CD4-positive, alpha-beta memory T cell (primary cell): ENCODE measurements at regions not wholly inside any gene's neighbourhood (a gene's known extent, or its start where the extent isn't known, plus 50 kb on each side); places are given as distances from the start of the nearest gene placed in this dataset.

ENCODE experiments used
- CTCF ChIA-PET: fragments of 350-600 bp; sonication (Branson Sonifier 250); formaldehyde crosslinking; loops from one replicate; lab custom pipeline; 2021; ENCODE audit warnings: inconsistent platforms; ENCODE audit not compliant: partially characterized antibody; lab: Charles Lee
- POLR2A ChIA-PET: fragments of 350-600 bp; sonication (Branson Sonifier 250); formaldehyde crosslinking; loops from one replicate; lab custom pipeline; 2021; ENCODE audit not compliant: partially characterized antibody; lab: Charles Lee
- DNase-seq, 5 donors: peaks; one replicate each; pipeline versions ENCODE4 v3.0.0 to v3.0.0-alpha.2; 2020 to 2022; ENCODE audit warnings: mixed read lengths in 1 of 5
- H3K27ac ChIP-seq: one replicate; pipeline ENCODE4 v1.7.0; 2013; ENCODE audit warnings: low read depth, low read length
- H3K27me3 ChIP-seq: 2 replicates; pipeline ENCODE4 v1.7.0; 2013; ENCODE audit warnings: mild to moderate bottlenecking, low read length, moderate library complexity; ENCODE audit not compliant: insufficient read depth
- H3K36me3 ChIP-seq: 2 replicates; pipeline ENCODE4 v1.7.0; 2013; ENCODE audit warnings: mild to moderate bottlenecking, low read length, moderate library complexity; ENCODE audit not compliant: insufficient read depth
- H3K4me1 ChIP-seq: 2 replicates; pipeline ENCODE4 v1.7.0; 2013; ENCODE audit warnings: mild to moderate bottlenecking, low read length, moderate library complexity; ENCODE audit not compliant: insufficient read depth
- H3K4me3 ChIP-seq, 2 donors: one replicate each; pipeline ENCODE4 v1.7.0; 2013; ENCODE audit warnings: low read length in 2 of 2, mild to moderate bottlenecking in 1 of 2
- H3K9me3 ChIP-seq, 2 donors: one replicate each; pipeline ENCODE4 v1.7.0; 2013; ENCODE audit warnings: low read length in 2 of 2, control low read depth in 1 of 2; ENCODE audit not compliant: control insufficient read depth in 1 of 2
- H3K27ac Mint-ChIP-seq, 7 donors: one replicate each; pipeline ENCODE4 v1.8.0; 2020 to 2021; ENCODE audit warnings: mixed read lengths in 7 of 7, mild to moderate bottlenecking in 6 of 7, inconsistent platforms in 3 of 7, moderate library complexity in 3 of 7
- H3K27me3 Mint-ChIP-seq, 2 donors: one replicate each; pipeline ENCODE4 v1.8.0; 2020 to 2021; ENCODE audit warnings: mixed read lengths in 2 of 2
- H3K36me3 Mint-ChIP-seq, 2 donors: one replicate each; pipeline ENCODE4 v1.8.0; 2020 to 2021; ENCODE audit warnings: mixed read lengths in 2 of 2, inconsistent platforms in 1 of 2, mild to moderate bottlenecking in 1 of 2
- H3K4me1 Mint-ChIP-seq, 4 donors: one replicate each; pipeline ENCODE4 v1.8.0; 2020 to 2021; ENCODE audit warnings: mixed read lengths in 4 of 4, mild to moderate bottlenecking in 1 of 4
- H3K4me3 Mint-ChIP-seq, 8 donors: one replicate each; pipeline ENCODE4 v1.8.0; 2020 to 2021; ENCODE audit warnings: mixed read lengths in 8 of 8, mild to moderate bottlenecking in 7 of 8, moderate library complexity in 6 of 8, inconsistent platforms in 3 of 8
- H3K9me3 Mint-ChIP-seq, 8 donors: one replicate each; pipeline ENCODE4 v1.8.0; 2020 to 2021; ENCODE audit warnings: mixed read lengths in 8 of 8, mild to moderate bottlenecking in 5 of 8, inconsistent platforms in 3 of 8, moderate library complexity in 1 of 8
- intact Hi-C: fragments of 100-400 bp; cut with micrococcal nuclease; formaldehyde crosslinking; loops from one replicate; pipeline ENCODE4 v1.15.1; 2023

GRCh38 chr2:194745557-194746146, 911.4 kb upstream of the SLC39A10 start:
- no peak for DNase-seq
- Histone ChIP-seq H3K9me3 (no peaks in the 10 kb centered on the region), H3K27ac (no peak overlapping the region), H3K36me3 (no peaks in the 10 kb centered on the region), H3K27me3 (no peaks in the 10 kb centered on the region), H3K4me1 (no peaks in the 10 kb centered on the region), H3K4me3 (no peak overlapping the region)
- Mint-ChIP-seq H3K4me1 (no peaks in the 10 kb centered on the region), H3K36me3 (no peaks in the 10 kb centered on the region), H3K4me3 (no peak overlapping the region), H3K9me3 (no peaks in the 10 kb centered on the region), H3K27me3 (peaks cover 0 to 4% of the 10 kb centered on the region in 2 donors), H3K27ac (no peak overlapping the region)
- POLR2A ChIA-PET = no interaction called here
- CTCF ChIA-PET = no interaction called here
- intact Hi-C loops = no loop called here

DNA sequence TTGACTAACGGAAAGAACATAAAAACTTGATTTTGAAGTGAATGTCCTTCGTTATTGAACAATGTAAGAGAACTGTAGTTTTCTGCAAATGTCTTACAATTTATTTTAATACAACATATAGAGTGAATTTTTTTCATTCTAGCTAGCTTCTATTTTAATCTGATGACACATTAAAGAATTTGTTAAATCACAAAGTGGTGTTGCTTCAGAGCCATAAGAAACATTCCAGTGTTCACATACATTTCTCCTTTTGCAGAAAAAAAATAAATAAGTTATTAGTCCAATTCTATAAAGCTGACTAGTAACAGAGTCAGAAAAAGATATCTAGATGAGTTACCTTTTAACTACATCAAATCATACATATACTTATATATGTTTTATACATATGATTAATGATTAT, 914.3 kb upstream of the SLC39A10 start:
- H3K4me1 ChIP-seq = no peaks in the 10 kb centered on the region
- no peaks in the 10 kb centered on the region for H3K27me3 Mint-ChIP-seq
- ChIA-PET CTCF (no interaction called here), POLR2A (no interaction called here)
- H3K36me3 Mint-ChIP-seq = no peaks in the 10 kb centered on the region
- no peak overlapping the region for H3K27ac Mint-ChIP-seq
- no peak for DNase-seq
- H3K27me3 ChIP-seq = no peaks in the 10 kb centered on the region
- no peaks in the 10 kb centered on the region for H3K9me3 Mint-ChIP-seq
- intact Hi-C loops = no loop called here
- H3K27ac ChIP-seq = no peak overlapping the region
- no peaks in the 10 kb centered on the region for H3K4me1 Mint-ChIP-seq
- no peaks in the 10 kb centered on the region for H3K9me3 ChIP-seq
- H3K4me3 Mint-ChIP-seq = no peak overlapping the region
- H3K4me3 ChIP-seq = no peak overlapping the region
- H3K36me3 ChIP-seq = no peaks in the 10 kb centered on the region

DNA sequence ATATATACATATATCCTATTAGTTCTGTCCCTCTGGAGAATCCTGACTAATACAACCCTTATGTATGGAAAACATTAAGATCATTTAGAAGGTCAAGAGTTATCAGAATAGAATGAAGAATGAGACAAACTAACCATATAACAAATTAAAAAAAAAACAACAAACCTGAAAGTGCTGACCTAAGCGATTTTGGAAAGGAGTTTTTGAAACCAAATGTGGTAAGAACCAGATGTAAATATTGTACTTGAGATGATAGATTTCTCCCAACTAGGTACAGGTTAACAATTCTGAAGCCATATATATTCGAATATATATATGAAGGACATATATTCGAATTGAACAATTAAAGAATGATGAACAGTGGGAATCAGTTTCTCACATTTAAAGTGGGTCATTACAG, 917.8 kb upstream of the SLC39A10 start:
- H3K4me1 ChIP-seq = no peaks in the 10 kb centered on the region
- no peak for DNase-seq
- H3K27me3 ChIP-seq = no peaks in the 10 kb centered on the region
- H3K36me3 Mint-ChIP-seq = no peaks in the 10 kb centered on the region
- H3K4me1 Mint-ChIP-seq = no peaks in the 10 kb centered on the region
- H3K9me3 ChIP-seq = no peaks in the 10 kb centered on the region
- ChIA-PET POLR2A (no interaction called here), CTCF (no interaction called here)
- H3K9me3 Mint-ChIP-seq = peaks cover 0 to 5% (median under 1%) of the 10 kb centered on the region in 8 donors
- H3K27me3 Mint-ChIP-seq = no peaks in the 10 kb centered on the region
- no peaks in the 10 kb centered on the region for H3K36me3 ChIP-seq
- H3K4me3 ChIP-seq = no peak overlapping the region
- H3K4me3 Mint-ChIP-seq = no peak overlapping the region
- intact Hi-C loops = no loop called here
- no peak overlapping the region for H3K27ac Mint-ChIP-seq
- H3K27ac ChIP-seq = no peak overlapping the region

DNA sequence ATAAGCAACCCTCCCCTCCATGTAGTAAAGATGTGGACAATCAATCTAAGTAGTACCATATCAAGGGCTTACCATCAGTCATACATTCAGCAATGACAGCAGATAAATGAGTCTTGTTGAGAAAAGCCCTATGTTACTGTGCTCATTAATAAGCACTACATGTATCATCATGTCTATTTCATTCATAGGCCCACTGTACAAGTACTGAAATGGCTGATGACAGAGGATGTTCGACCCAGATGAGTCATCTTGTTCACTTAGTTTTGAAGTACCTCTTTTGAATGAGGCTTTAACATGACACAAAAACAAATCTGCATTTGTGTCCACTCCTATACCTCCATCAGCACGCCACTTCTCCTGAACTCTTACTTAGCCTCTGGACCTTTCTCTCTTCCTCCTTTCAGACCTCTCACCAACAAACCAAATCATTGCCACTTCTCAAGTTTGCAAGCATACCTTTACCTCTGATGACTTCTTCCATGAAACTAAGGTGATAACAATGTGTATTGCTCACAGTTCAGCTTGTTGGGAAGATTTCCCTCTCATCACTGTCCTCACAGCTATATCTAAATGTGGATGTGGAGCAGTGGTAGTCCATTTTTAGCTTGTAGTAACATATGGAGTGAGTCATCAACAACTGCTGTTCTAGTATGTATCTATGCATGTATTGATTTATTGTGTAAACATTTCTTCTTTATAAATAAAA, 921.0 kb upstream of the SLC39A10 start:
- Mint-ChIP-seq H3K4me1 (no peaks in the 10 kb centered on the region), H3K9me3 (peaks cover 0 to 10% (median under 1%) of the 10 kb centered on the region in 8 donors), H3K4me3 (no peak overlapping the region), H3K27ac (no peak overlapping the region), H3K36me3 (no peaks in the 10 kb centered on the region), H3K27me3 (no peaks in the 10 kb centered on the region)
- Histone ChIP-seq H3K9me3 (peaks cover 0 to 4% of the 10 kb centered on the region in 2 donors), H3K4me3 (no peak overlapping the region), H3K27ac (no peak overlapping the region), H3K27me3 (no peaks in the 10 kb centered on the region), H3K36me3 (no peaks in the 10 kb centered on the region), H3K4me1 (no peaks in the 10 kb centered on the region)
- no peak for DNase-seq
- ChIA-PET CTCF (no interaction called here), POLR2A (no interaction called here)
- intact Hi-C loops = no loop called here

DNA sequence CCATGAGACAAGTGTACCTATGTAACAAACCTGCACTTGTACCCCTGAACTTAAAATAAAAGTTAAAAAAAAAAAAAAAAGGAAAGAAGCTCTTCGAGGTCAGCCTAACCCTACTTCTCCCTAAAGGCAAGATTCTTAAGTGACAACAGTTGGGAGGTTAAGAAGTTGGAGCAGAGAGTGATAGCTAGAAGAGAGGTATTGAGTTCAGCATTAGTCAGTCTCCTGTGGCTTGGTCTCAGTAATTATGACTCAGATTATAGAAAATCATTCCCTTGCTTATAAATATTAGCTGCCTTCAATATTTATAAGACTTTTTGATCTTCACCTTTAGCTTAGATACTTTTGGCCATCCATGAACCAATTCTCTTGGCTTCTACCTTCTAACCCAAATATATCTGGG, 926.8 kb upstream of the SLC39A10 start:
- DNase-seq = no peak
- Histone ChIP-seq H3K9me3 (peaks cover 0 to 4% of the 10 kb centered on the region in 2 donors), H3K27ac (no peak overlapping the region), H3K36me3 (no peaks in the 10 kb centered on the region), H3K4me1 (no peaks in the 10 kb centered on the region), H3K27me3 (no peaks in the 10 kb centered on the region), H3K4me3 (no peak overlapping the region)
- H3K27me3 Mint-ChIP-seq = no peaks in the 10 kb centered on the region
- peaks cover 0 to 7% (median under 1%) of the 10 kb centered on the region in 8 donors for H3K9me3 Mint-ChIP-seq
- no peak overlapping the region for H3K4me3 Mint-ChIP-seq
- H3K4me1 Mint-ChIP-seq = no peaks in the 10 kb centered on the region
- H3K36me3 Mint-ChIP-seq = no peaks in the 10 kb centered on the region
- POLR2A ChIA-PET = no interaction called here
- H3K27ac Mint-ChIP-seq = no peak overlapping the region
- intact Hi-C loops = no loop called here
- CTCF ChIA-PET = no interaction called here

DNA sequence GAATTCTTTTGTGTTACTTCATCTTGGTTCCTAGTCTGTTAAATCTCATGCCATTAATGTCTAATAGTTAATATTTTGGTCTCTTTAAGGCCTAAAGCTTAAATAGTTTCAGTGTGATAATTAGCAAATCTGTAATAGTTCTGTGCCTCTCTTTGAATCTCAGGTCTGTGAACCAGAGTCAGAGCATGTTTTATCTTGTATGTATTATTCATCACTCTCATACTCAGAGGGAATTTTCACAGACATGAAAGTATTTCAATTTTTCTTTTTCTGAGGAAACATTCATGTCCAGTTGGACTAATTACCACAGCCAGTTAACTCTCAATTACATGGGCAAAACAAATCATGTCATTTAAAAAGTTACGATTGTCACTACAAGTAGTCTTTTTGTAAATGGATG, 931.9 kb upstream of the SLC39A10 start:
- no peaks in the 10 kb centered on the region for H3K27me3 ChIP-seq
- no peaks in the 10 kb centered on the region for H3K4me1 Mint-ChIP-seq
- H3K9me3 ChIP-seq = no peaks in the 10 kb centered on the region
- H3K27ac Mint-ChIP-seq = no peak overlapping the region
- no peak overlapping the region for H3K4me3 Mint-ChIP-seq
- no peak overlapping the region for H3K27ac ChIP-seq
- POLR2A ChIA-PET = no interaction called here
- H3K36me3 Mint-ChIP-seq = no peaks in the 10 kb centered on the region
- no peak for DNase-seq
- no peak overlapping the region for H3K4me3 ChIP-seq
- peaks cover 0 to 3% (median 0%) of the 10 kb centered on the region in 8 donors for H3K9me3 Mint-ChIP-seq
- CTCF ChIA-PET = no interaction called here
- intact Hi-C loops = no loop called here
- H3K27me3 Mint-ChIP-seq = no peaks in the 10 kb centered on the region
- no peaks in the 10 kb centered on the region for H3K36me3 ChIP-seq
- no peaks in the 10 kb centered on the region for H3K4me1 ChIP-seq

- Histone ChIP-seq H3K9me3 (no peaks in the 10 kb centered on the region), H3K4me1 (no peaks in the 10 kb centered on the region), H3K27ac (no peak overlapping the region), H3K36me3 (no peaks in the 10 kb centered on the region), H3K27me3 (no peaks in the 10 kb centered on the region), H3K4me3 (no peak overlapping the region)
- no peaks in the 10 kb centered on the region for H3K4me1 Mint-ChIP-seq
- H3K4me3 Mint-ChIP-seq = no peak overlapping the region
- DNase-seq = no peak
- H3K27ac Mint-ChIP-seq = no peak overlapping the region
- CTCF ChIA-PET = no interaction called here
- H3K36me3 Mint-ChIP-seq = no peaks in the 10 kb centered on the region
- no peaks in the 10 kb centered on the region for H3K27me3 Mint-ChIP-seq
- H3K9me3 Mint-ChIP-seq = peaks cover 0 to 3% (median 0%) of the 10 kb centered on the region in 8 donors
- POLR2A ChIA-PET = no interaction called here
- intact Hi-C loops = no loop called here
Observed at GRCh38 chr2:194723446-194723845, 933.6 kb upstream of the SLC39A10 start.
